HepG2 (cell line): ENCODE measurements at regions not wholly inside any gene's neighbourhood (a gene's known extent, or its start where the extent isn't known, plus 50 kb on each side); places are given as distances from the start of the nearest gene placed in this dataset.

Source experiments
- ATAC-seq: fragments of 200-7000 bp; cut with Tn5 transposase; 3 replicates; pipeline ENCODE4 v1.9.1; 2020; ENCODE audit warnings: mild to moderate bottlenecking, moderate library complexity
- BruUV-seq: library from RNA; stranded (reverse); fragments of 400-500 nt; replicated peaks from 2 replicates; lab custom pipeline; 2021; lab: Mats Ljungman, UMichigan
- CTCF ChIA-PET: fragments of 300-600 bp; formaldehyde crosslinking; extraction: SDS; loops from one replicate; lab custom pipeline; 2021; ENCODE audit warnings: low total read pairs, inconsistent platforms, low intra/inter-chr PET ratio; lab: Yijun Ruan, JAX
- POLR2A ChIA-PET: fragments of 350-600 bp; sonication (Branson Sonifier 250); formaldehyde crosslinking; loops from one replicate; lab custom pipeline; 2020; ENCODE audit warnings: antibody characterized with exemption, inconsistent platforms; lab: Yijun Ruan, JAX
- DNase-seq: peaks from one replicate; pipeline ENCODE4 v3.0.0-alpha.2; 2015; ENCODE audit warnings: low spot score
- FAIRE-seq: peaks from 3 replicates; lab custom pipeline; 2011; peaks lifted over from hg19 to GRCh38; lab: Jason Lieb, UNC
- H2AFZ ChIP-seq: one replicate; pipeline ENCODE4 v1.6.1; 2011; ENCODE audit warnings: low read length, inconsistent platforms
- H3K27ac ChIP-seq: fragments of 300-600 bp; 3 replicates; pipeline ENCODE4 v1.8.0; 2011; ENCODE audit warnings: mixed run types, mild to moderate bottlenecking, mixed read lengths, low read length, inconsistent platforms; ENCODE audit not compliant: insufficient read depth; ENCODE audit errors: extremely low read length
- H3K27me3 ChIP-seq, 2 experiments: fragments of 200-600 bp in 1 of 2; 2 replicates in 1 of 2; 3 replicates in 1 of 2; pipeline versions ENCODE4 v1.6.0 to v1.8.0; 2011; ENCODE audit warnings: low read length in 2 of 2, mild to moderate bottlenecking in 2 of 2, moderate library complexity in 2 of 2, inconsistent platforms in 1 of 2; ENCODE audit not compliant: insufficient read depth in 2 of 2, control insufficient read depth in 1 of 2
- H3K36me3 ChIP-seq, 2 experiments: fragments of 200-600 bp in 1 of 2; replicated peaks in 1 of 2; 2 replicates in 1 of 2; 3 replicates in 1 of 2; pipeline versions ENCODE4 v1.5.1 to v1.8.0; 2011; ENCODE audit warnings: low read length in 2 of 2, inconsistent platforms in 1 of 2; ENCODE audit not compliant: insufficient read depth in 2 of 2, control insufficient read depth in 1 of 2
- H3K4me1 ChIP-seq: 2 replicates; pipeline ENCODE4 v1.5.1; 2012; ENCODE audit warnings: low read length, inconsistent platforms; ENCODE audit not compliant: insufficient read depth
- H3K4me2 ChIP-seq: 2 replicates; pipeline ENCODE4 v1.6.0; 2011; ENCODE audit warnings: low read depth, low read length, inconsistent platforms
- H3K4me3 ChIP-seq, 3 experiments: fragments of 200-600 bp in 1 of 3; sonication (generic), shearing (Covaris generic) in 1 of 3; replicated peaks in 1 of 3; 2 replicates each; pipeline ENCODE4 v1.5.1; 2011 to 2016; ENCODE audit warnings: low read length in 3 of 3, inconsistent platforms in 2 of 3, low read depth in 2 of 3, mild to moderate bottlenecking in 2 of 3, control low read depth in 1 of 3, mixed read lengths in 1 of 3; ENCODE audit not compliant: insufficient read depth in 1 of 3
- H3K79me2 ChIP-seq: one replicate; pipeline ENCODE4 v1.6.1; 2011; ENCODE audit warnings: low read length, inconsistent platforms; ENCODE audit not compliant: insufficient read depth
- H3K9ac ChIP-seq: 2 replicates; pipeline ENCODE4 v1.6.0; 2011; ENCODE audit warnings: mild to moderate bottlenecking, low read depth, low read length, inconsistent platforms; ENCODE audit not compliant: insufficient read depth
- H3K9me3 ChIP-seq: 2 replicates; pipeline ENCODE4 v1.5.1; 2012; ENCODE audit warnings: mild to moderate bottlenecking, low read length
- H4K20me1 ChIP-seq: 2 replicates; pipeline ENCODE4 v1.6.0; 2011; ENCODE audit warnings: inconsistent platforms, mild to moderate bottlenecking, low read length, moderate library complexity; ENCODE audit not compliant: insufficient read depth
- CSRNP2 ChIP-seq: sonication (generic); formaldehyde crosslinking; conservative IDR thresholded peaks from 2 replicates; pipeline ENCODE4 v1.8.0; 2022; ENCODE audit warnings: low read depth, missing genetic modification reagents
- FOXP1 ChIP-seq, 2 experiments: fragments of 450-650 bp in 1 of 2; IDR thresholded peaks; 2 replicates each; pipeline ENCODE4 v1.6.1; 2017 to 2018; ENCODE audit warnings: antibody characterized with exemption in 1 of 2
- MTF2 ChIP-seq: sonication (generic); formaldehyde crosslinking; IDR thresholded peaks from 2 replicates; pipeline ENCODE4 v1.5.0; 2020; ENCODE audit warnings: missing genetic modification reagents, borderline replicate concordance
- POLR2A ChIP-seq, 2 experiments: IDR thresholded peaks; 2 replicates each; pipeline ENCODE4 v1.6.1; 2011; ENCODE audit warnings: low read depth in 2 of 2, low read length in 2 of 2, mild to moderate bottlenecking in 1 of 2, moderate library complexity in 1 of 2; ENCODE audit not compliant: insufficient read depth in 1 of 2
- PRDM4 ChIP-seq: sonication (generic); formaldehyde crosslinking; IDR thresholded peaks from 2 replicates; pipeline ENCODE4 v1.9.0; 2021; ENCODE audit warnings: missing genetic modification reagents, borderline replicate concordance
- ZNF557 ChIP-seq: sonication (generic); formaldehyde crosslinking; IDR thresholded peaks from 2 replicates; pipeline ENCODE4 v1.4.0; 2020; ENCODE audit warnings: missing genetic modification reagents
- ZNF746 ChIP-seq: sonication (generic); formaldehyde crosslinking; IDR thresholded peaks from 2 replicates; pipeline ENCODE4 v1.8.0; 2022; ENCODE audit warnings: mild to moderate bottlenecking, missing genetic modification reagents
- WGBS: methylation state at CpG from one replicate; pipeline ENCODE4 v1.1.6; 2017; ENCODE audit warnings: low lambda C conversion rate; 5-methylcytosine and 5-hydroxymethylcytosine counted together
- in situ Hi-C: cut with HindIII; loops from 2 replicates; pipeline ENCODE4 v1.10.0; 2017; ENCODE audit warnings: low pct_unique_long_range_greater_than_20kb; ENCODE audit not compliant: extremely low pct_ligation_motif_present
- intact Hi-C: fragments of 100-400 bp; cut with micrococcal nuclease; formaldehyde crosslinking; loops from one replicate; pipeline ENCODE4 v1.10.0; 2022; ENCODE audit not compliant: unreplicated experiment
- TF ChIP-seq, protein P1 (sequence below): sonication (generic); formaldehyde crosslinking; IDR thresholded peaks from 2 replicates; pipeline ENCODE4 v1.5.0; 2020; ENCODE audit warnings: mild to moderate bottlenecking, missing genetic modification reagents

GRCh38 chr2:145065342-145065741, 545.4 kb upstream of the ZEB2 start (continued):
- TF ChIP-seq, protein P1, sequence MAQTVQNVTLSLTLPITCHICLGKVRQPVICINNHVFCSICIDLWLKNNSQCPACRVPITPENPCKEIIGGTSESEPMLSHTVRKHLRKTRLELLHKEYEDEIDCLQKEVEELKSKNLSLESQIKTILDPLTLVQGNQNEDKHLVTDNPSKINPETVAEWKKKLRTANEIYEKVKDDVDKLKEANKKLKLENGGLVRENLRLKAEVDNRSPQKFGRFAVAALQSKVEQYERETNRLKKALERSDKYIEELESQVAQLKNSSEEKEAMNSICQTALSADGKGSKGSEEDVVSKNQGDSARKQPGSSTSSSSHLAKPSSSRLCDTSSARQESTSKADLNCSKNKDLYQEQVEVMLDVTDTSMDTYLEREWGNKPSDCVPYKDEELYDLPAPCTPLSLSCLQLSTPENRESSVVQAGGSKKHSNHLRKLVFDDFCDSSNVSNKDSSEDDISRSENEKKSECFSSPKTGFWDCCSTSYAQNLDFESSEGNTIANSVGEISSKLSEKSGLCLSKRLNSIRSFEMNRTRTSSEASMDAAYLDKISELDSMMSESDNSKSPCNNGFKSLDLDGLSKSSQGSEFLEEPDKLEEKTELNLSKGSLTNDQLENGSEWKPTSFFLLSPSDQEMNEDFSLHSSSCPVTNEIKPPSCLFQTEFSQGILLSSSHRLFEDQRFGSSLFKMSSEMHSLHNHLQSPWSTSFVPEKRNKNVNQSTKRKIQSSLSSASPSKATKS = no peak
- TF ChIP-seq MTF2 (no peak), ZNF557 (CRISPR knock-in tag) (no peak), PRDM4 (CRISPR knock-in tag) (no peak)
- TF ChIP-seq, all 625 proteins: peak for 0

GRCh38 chr2:145064511-145064910, 544.6 kb upstream of the ZEB2 start:
- DNase-seq (no peak), FAIRE-seq (no peak), ATAC-seq (no peak)
- no peak overlapping the region for H3K9ac ChIP-seq
- no peak overlapping the region for H3K27ac ChIP-seq
- no peak overlapping the region for H2AFZ ChIP-seq
- peaks cover 44% of the 10 kb centered on the region for H3K9me3 ChIP-seq
- no peaks in the 10 kb centered on the region for H3K79me2 ChIP-seq
- H3K4me2 ChIP-seq = no peak overlapping the region
- 0% methylated on average over 1 of the region's 1 CpG for WGBS
- H3K27me3 ChIP-seq = no peaks in the 10 kb centered on the region
- no TSS peak for BruUV-seq
- no peak overlapping the region for H3K4me3 ChIP-seq
- H3K4me1 ChIP-seq = no peaks in the 10 kb centered on the region
- no peaks in the 10 kb centered on the region for H4K20me1 ChIP-seq
- no peaks in the 10 kb centered on the region for H3K36me3 ChIP-seq
- POLR2A ChIA-PET = no interaction called here
- in situ Hi-C loops (no loop called here), intact Hi-C loops (no loop called here)
- CTCF ChIA-PET = no interaction called here
- TF ChIP-seq CSRNP2 (CRISPR knock-in tag) (no peak), POLR2A (IDR thresholded peaks at IDR 0.05; ENCODE audit: insufficient read depth in 1 of 2, low read depth in 2 of 2, low read length in 2 of 2) (no peak), FOXP1 (IDR thresholded peaks at IDR 0.05) (no peak), FOXP1 (CRISPR knock-in tag; IDR thresholded peaks at IDR 0.05) (no peak), ZNF746 (CRISPR knock-in tag) (no peak)
